ENCODE measurements at regions not wholly inside any gene's neighbourhood (a gene's known extent, or its start where the extent isn't known, plus 50 kb on each side); places are given as distances from the start of the nearest gene placed in this dataset.

DNA sequence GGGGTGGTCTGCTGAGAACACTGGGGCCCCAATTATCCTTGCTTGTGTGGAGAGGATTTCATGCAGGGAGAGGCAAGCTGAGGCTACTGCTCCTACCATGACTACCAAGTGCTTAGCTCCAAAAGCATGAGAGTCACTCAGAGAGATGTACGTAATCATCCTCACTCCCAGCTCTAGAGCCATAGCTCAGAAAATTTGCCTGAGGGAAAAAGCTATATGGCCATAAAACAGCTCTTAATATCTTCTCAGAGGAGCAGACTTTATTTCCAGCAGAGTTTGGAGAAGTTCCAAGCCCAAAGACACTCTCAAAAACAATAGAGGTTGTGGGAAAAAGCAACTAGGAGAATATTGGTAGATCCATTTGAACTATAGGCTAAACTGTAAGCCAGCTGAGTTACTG is 106.4 kb upstream of the PBX1 start:
- TF ChIP-seq, protein P1, sequence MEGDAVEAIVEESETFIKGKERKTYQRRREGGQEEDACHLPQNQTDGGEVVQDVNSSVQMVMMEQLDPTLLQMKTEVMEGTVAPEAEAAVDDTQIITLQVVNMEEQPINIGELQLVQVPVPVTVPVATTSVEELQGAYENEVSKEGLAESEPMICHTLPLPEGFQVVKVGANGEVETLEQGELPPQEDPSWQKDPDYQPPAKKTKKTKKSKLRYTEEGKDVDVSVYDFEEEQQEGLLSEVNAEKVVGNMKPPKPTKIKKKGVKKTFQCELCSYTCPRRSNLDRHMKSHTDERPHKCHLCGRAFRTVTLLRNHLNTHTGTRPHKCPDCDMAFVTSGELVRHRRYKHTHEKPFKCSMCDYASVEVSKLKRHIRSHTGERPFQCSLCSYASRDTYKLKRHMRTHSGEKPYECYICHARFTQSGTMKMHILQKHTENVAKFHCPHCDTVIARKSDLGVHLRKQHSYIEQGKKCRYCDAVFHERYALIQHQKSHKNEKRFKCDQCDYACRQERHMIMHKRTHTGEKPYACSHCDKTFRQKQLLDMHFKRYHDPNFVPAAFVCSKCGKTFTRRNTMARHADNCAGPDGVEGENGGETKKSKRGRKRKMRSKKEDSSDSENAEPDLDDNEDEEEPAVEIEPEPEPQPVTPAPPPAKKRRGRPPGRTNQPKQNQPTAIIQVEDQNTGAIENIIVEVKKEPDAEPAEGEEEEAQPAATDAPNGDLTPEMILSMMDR (IDR thresholded peaks at IDR 0.05): no peak
- no peak for TF ChIP-seq POLR2A (IDR thresholded peaks at IDR 0.05)
